ENCODE measurements at regions not wholly inside any gene's neighbourhood (a gene's known extent, or its start where the extent isn't known, plus 50 kb on each side); places are given as distances from the start of the nearest gene placed in this dataset.

DNA sequence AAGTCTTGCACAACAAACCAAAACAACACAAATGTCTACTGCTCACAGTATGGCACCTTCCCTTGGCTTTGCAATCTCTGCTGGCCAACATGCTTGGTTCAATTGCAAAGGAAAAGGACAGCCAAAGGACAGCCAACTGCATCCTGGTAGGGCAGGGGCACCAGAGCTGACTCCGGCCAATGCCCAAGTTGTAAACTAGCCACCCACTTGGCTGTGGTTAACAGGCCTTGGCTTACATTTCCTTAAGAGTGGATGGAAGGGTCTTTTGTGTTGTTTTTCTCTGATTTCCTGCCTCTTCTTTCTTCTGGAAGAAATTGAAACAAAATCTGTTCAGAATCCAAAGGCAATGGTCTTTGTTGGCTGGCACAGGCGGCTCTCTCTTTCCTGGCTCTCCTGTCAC, 119.1 kb upstream of the TRIB2 start:
- Histone ChIP-seq H3K9me3 (ENCODE audit: control insufficient read depth, low read depth, low read length) (no peaks in the 10 kb centered on the region), H3K27ac (ENCODE audit: control insufficient read depth, insufficient read depth, low read length) (no peak overlapping the region), H3K9ac (ENCODE audit: control insufficient read depth, extremely low read depth, insufficient read depth, low read length) (no peak overlapping the region), H3K4me2 (ENCODE audit: control insufficient read depth, extremely low read depth, insufficient read depth, low read depth, low read length) (no peak overlapping the region), H3K9me1 (ENCODE audit: control insufficient read depth, extremely low read depth, insufficient read depth, low read length) (no peaks in the 10 kb centered on the region), H2AFZ (ENCODE audit: control insufficient read depth, low read length) (no peak overlapping the region), H4K20me1 (ENCODE audit: control insufficient read depth, extremely low read depth, insufficient read depth, low read length) (no peaks in the 10 kb centered on the region), H3K27me3 (ENCODE audit: control insufficient read depth, extremely low read depth, insufficient read depth, low read length) (no peaks in the 10 kb centered on the region), H3K4me1 (ENCODE audit: control insufficient read depth, extremely low read depth, insufficient read depth, low read length) (peaks cover 10% of the 10 kb centered on the region), H3K4me3 (ENCODE audit: control insufficient read depth in 2 of 3, extremely low read depth in 1 of 3, insufficient read depth in 2 of 3, low read depth in 1 of 3, low read length in 3 of 3) (no peak overlapping the region), H3K79me2 (ENCODE audit: control insufficient read depth, insufficient read depth, low read length) (no peaks in the 10 kb centered on the region), H3K36me3 (ENCODE audit: control insufficient read depth in 2 of 2, extremely low read depth in 1 of 2, insufficient read depth in 2 of 2, low read length in 2 of 2) (no peaks in the 10 kb centered on the region)
- dilution Hi-C loops (cut with MboI; ENCODE audit: extremely low pct_ligation_motif_present, low sequenced_read_pairs): no loop called here
- DNase-seq (ENCODE audit: low read depth, low spot score): no peak
- no peak for FAIRE-seq
- TF ChIP-seq, protein P1, sequence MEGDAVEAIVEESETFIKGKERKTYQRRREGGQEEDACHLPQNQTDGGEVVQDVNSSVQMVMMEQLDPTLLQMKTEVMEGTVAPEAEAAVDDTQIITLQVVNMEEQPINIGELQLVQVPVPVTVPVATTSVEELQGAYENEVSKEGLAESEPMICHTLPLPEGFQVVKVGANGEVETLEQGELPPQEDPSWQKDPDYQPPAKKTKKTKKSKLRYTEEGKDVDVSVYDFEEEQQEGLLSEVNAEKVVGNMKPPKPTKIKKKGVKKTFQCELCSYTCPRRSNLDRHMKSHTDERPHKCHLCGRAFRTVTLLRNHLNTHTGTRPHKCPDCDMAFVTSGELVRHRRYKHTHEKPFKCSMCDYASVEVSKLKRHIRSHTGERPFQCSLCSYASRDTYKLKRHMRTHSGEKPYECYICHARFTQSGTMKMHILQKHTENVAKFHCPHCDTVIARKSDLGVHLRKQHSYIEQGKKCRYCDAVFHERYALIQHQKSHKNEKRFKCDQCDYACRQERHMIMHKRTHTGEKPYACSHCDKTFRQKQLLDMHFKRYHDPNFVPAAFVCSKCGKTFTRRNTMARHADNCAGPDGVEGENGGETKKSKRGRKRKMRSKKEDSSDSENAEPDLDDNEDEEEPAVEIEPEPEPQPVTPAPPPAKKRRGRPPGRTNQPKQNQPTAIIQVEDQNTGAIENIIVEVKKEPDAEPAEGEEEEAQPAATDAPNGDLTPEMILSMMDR (optimal IDR thresholded peaks at IDR 0.05 in 1 of 3, IDR thresholded peaks at IDR 0.05 in 1 of 3, conservative IDR thresholded peaks at IDR 0.05 in 1 of 3; ENCODE audit: extremely low read depth in 1 of 3, insufficient read depth in 2 of 3, low read length in 3 of 3): no peak

- dilution Hi-C loops (cut with MboI; ENCODE audit: extremely low pct_ligation_motif_present, low sequenced_read_pairs): no loop called here
- Histone ChIP-seq H3K79me2 (ENCODE audit: control insufficient read depth, insufficient read depth, low read length) (no peaks in the 10 kb centered on the region), H3K4me1 (ENCODE audit: control insufficient read depth, extremely low read depth, insufficient read depth, low read length) (no peaks in the 10 kb centered on the region), H2AFZ (ENCODE audit: control insufficient read depth, low read length) (no peak overlapping the region), H3K27ac (ENCODE audit: control insufficient read depth, insufficient read depth, low read length) (no peak overlapping the region), H3K9me3 (ENCODE audit: control insufficient read depth, low read depth, low read length) (no peaks in the 10 kb centered on the region), H3K4me3 (ENCODE audit: control insufficient read depth in 2 of 3, extremely low read depth in 1 of 3, insufficient read depth in 2 of 3, low read depth in 1 of 3, low read length in 3 of 3) (no peak overlapping the region), H4K20me1 (ENCODE audit: control insufficient read depth, extremely low read depth, insufficient read depth, low read length) (no peaks in the 10 kb centered on the region), H3K27me3 (ENCODE audit: control insufficient read depth, extremely low read depth, insufficient read depth, low read length) (no peaks in the 10 kb centered on the region), H3K9me1 (ENCODE audit: control insufficient read depth, extremely low read depth, insufficient read depth, low read length) (no peaks in the 10 kb centered on the region), H3K36me3 (ENCODE audit: control insufficient read depth in 2 of 2, extremely low read depth in 1 of 2, insufficient read depth in 2 of 2, low read length in 2 of 2) (no peaks in the 10 kb centered on the region), H3K9ac (ENCODE audit: control insufficient read depth, extremely low read depth, insufficient read depth, low read length) (no peak overlapping the region), H3K4me2 (ENCODE audit: control insufficient read depth, extremely low read depth, insufficient read depth, low read depth, low read length) (no peak overlapping the region)
- no peak for FAIRE-seq
- DNase-seq (ENCODE audit: low read depth, low spot score): no peak
- no peak for TF ChIP-seq EZH2 (IDR thresholded peaks at IDR 0.05; ENCODE audit: low read length)
- TF ChIP-seq, protein P1 (optimal IDR thresholded peaks at IDR 0.05 in 1 of 3, IDR thresholded peaks at IDR 0.05 in 1 of 3, conservative IDR thresholded peaks at IDR 0.05 in 1 of 3; ENCODE audit: extremely low read depth in 1 of 3, insufficient read depth in 2 of 3, low read length in 3 of 3): no peak
These were observed 114.1 kb upstream of the TRIB2 start for GRCh38 chr2:12602661-12603060.
